ENCODE measurements at regions not wholly inside any gene's neighbourhood (a gene's known extent, or its start where the extent isn't known, plus 50 kb on each side); places are given as distances from the start of the nearest gene placed in this dataset.

GRCh38 chr13:109390391-109390790 is 396.0 kb downstream of the IRS2 start:
- no peak for TF ChIP-seq EZH2 (IDR thresholded peaks at IDR 0.05)
- TF ChIP-seq POLR2AphosphoS5 (IDR thresholded peaks at IDR 0.05; ENCODE audit: borderline replicate concordance, low read depth, low read length): no peak

All from SK-N-MC (cell line).